Panc1 (cell line): ENCODE measurements at regions not wholly inside any gene's neighbourhood (a gene's known extent, or its start where the extent isn't known, plus 50 kb on each side); places are given as distances from the start of the nearest gene placed in this dataset.

Source experiments
- ATAC-seq: fragments of 200-7000 bp; cut with Tn5 transposase; 2 replicates; pipeline ENCODE4 v1.9.1; 2020; ENCODE audit warnings: mild to moderate bottlenecking, moderate library complexity
- BruUV-seq: library from RNA; stranded (reverse); fragments of 400-500 nt; replicated peaks from 2 replicates; lab custom pipeline; 2021; lab: Mats Ljungman, UMichigan
- CTCF ChIA-PET: fragments of 300-600 bp; sonication (Branson Sonifier 250); formaldehyde crosslinking; loops from one replicate; lab custom pipeline; 2022; ENCODE audit warnings: antibody characterized with exemption; lab: Charles Lee
- POLR2A ChIA-PET: fragments of 300-600 bp; sonication (Branson Sonifier 250); formaldehyde crosslinking; loops from one replicate; lab custom pipeline; 2022; ENCODE audit warnings: antibody characterized with exemption; lab: Charles Lee
- DNase-seq: peaks from one replicate; pipeline ENCODE4 v3.0.0-alpha.2; 2010; ENCODE audit warnings: low read depth, low spot score
- H3K27ac ChIP-seq: 2 replicates; pipeline ENCODE4 v1.5.1; 2011; ENCODE audit warnings: mild to moderate bottlenecking, low read length, inconsistent platforms
- H3K27me3 ChIP-seq: fragments of 200-500 bp; sonication (Bioruptor generic); 2 replicates; pipeline ENCODE4 v1.6.0; 2014; ENCODE audit warnings: low read length, inconsistent platforms; ENCODE audit not compliant: control insufficient read depth, insufficient read depth
- H3K36me3 ChIP-seq: fragments of 200-500 bp; sonication (Bioruptor generic); 2 replicates; pipeline ENCODE4 v1.5.1; 2014; ENCODE audit warnings: inconsistent platforms, mild to moderate bottlenecking, low read length, moderate library complexity; ENCODE audit not compliant: control insufficient read depth, insufficient read depth
- H3K4me1 ChIP-seq: 2 replicates; pipeline ENCODE4 v1.5.1; 2011; ENCODE audit warnings: inconsistent platforms, mild to moderate bottlenecking, low read length, moderate library complexity; ENCODE audit not compliant: control insufficient read depth, insufficient read depth
- H3K4me3 ChIP-seq, 2 experiments: 2 replicates each; pipeline ENCODE4 v1.5.1; 2011 to 2012; ENCODE audit warnings: low read depth in 2 of 2, low read length in 2 of 2, mild to moderate bottlenecking in 2 of 2, inconsistent platforms in 1 of 2, moderate library complexity in 1 of 2
- H3K9me3 ChIP-seq: fragments of 200-500 bp; sonication (Bioruptor generic); 2 replicates; pipeline ENCODE4 v1.5.1; 2014; ENCODE audit warnings: low read depth, mild to moderate bottlenecking, inconsistent platforms, low read length, moderate library complexity; ENCODE audit not compliant: control insufficient read depth, insufficient read depth
- CTCF ChIP-seq: fragments of 450-650 bp; IDR thresholded peaks from 2 replicates; pipeline ENCODE4 v1.5.1; 2017; ENCODE audit warnings: mild to moderate bottlenecking
- POLR2AphosphoS5 ChIP-seq: IDR thresholded peaks from 2 replicates; pipeline ENCODE4 v1.6.1; 2012; ENCODE audit warnings: mild to moderate bottlenecking, low read depth, low read length, moderate library complexity
- REST ChIP-seq, 2 experiments: IDR thresholded peaks; 2 replicates each; pipeline ENCODE4 v1.6.1; 2011 to 2012; ENCODE audit warnings: low read depth in 2 of 2, control low read depth in 1 of 2, low read length in 1 of 2, mild to moderate bottlenecking in 1 of 2, moderate library complexity in 1 of 2; ENCODE audit not compliant: insufficient read depth in 1 of 2
- SIN3A ChIP-seq: IDR thresholded peaks from 2 replicates; pipeline ENCODE4 v1.6.1; 2012; ENCODE audit warnings: low read depth, mild to moderate bottlenecking, low read length, moderate library complexity, borderline replicate concordance; ENCODE audit not compliant: insufficient read depth
- TCF7L2 ChIP-seq: IDR thresholded peaks from 2 replicates; pipeline ENCODE4 v1.6.1; 2011; ENCODE audit warnings: mild to moderate bottlenecking, low read depth, low read length, inconsistent platforms
- in situ Hi-C: cut with HindIII; loops from 2 replicates; pipeline ENCODE4 v1.10.0; 2016; ENCODE audit warnings: low sequenced_read_pairs, low pct_unique_long_range_greater_than_20kb
- intact Hi-C: fragments of 100-400 bp; cut with micrococcal nuclease; formaldehyde crosslinking; loops from one replicate; pipeline ENCODE4 v1.10.0; 2022; ENCODE audit not compliant: unreplicated experiment

- TF ChIP-seq POLR2AphosphoS5 (no peak), TCF7L2 (no peak), REST (IDR thresholded peaks at IDR 0.05; ENCODE audit: insufficient read depth in 1 of 2, low read depth in 2 of 2, low read length in 1 of 2) (no peak), CTCF (no peak), SIN3A (no peak)
- no peaks in the 10 kb centered on the region for H3K9me3 ChIP-seq
These were observed 108.8 kb upstream of the MAGI3 start for GRCh38 chr1:113281550-113281949.

GRCh38 chr1:113282008-113282892 is 108.1 kb upstream of the MAGI3 start:
- POLR2A ChIA-PET: no interaction called here
- H3K36me3 ChIP-seq: no peaks in the 10 kb centered on the region
- peaks cover 5% of the 10 kb centered on the region; the same call in 1 of the 2 replicates for H3K27me3 ChIP-seq
- H3K4me3 ChIP-seq: no peak overlapping the region
- DNase-seq (no peak), ATAC-seq (no peak)
- in situ Hi-C loops (no loop called here), intact Hi-C loops (no loop called here)
- CTCF ChIA-PET: no interaction called here
- no TSS peak for BruUV-seq
- H3K4me1 ChIP-seq: no peaks in the 10 kb centered on the region
- H3K9me3 ChIP-seq: no peaks in the 10 kb centered on the region
- H3K27ac ChIP-seq: no peak overlapping the region
- TF ChIP-seq TCF7L2: no peak
- TF ChIP-seq POLR2AphosphoS5: no peak
- no peak for TF ChIP-seq SIN3A
- TF ChIP-seq REST (IDR thresholded peaks at IDR 0.05; ENCODE audit: insufficient read depth in 1 of 2, low read depth in 2 of 2, low read length in 1 of 2): no peak
- TF ChIP-seq CTCF: no peak

More at GRCh38 chr1:113281550-113281949, 108.8 kb upstream of the MAGI3 start:
- Histone ChIP-seq H3K27me3 (peaks cover 5% of the 10 kb centered on the region; the same call in 1 of the 2 replicates), H3K27ac (no peak overlapping the region), H3K36me3 (no peaks in the 10 kb centered on the region), H3K4me3 (no peak overlapping the region), H3K4me1 (no peaks in the 10 kb centered on the region)
- POLR2A ChIA-PET: no interaction called here
- in situ Hi-C loops: no loop called here
- CTCF ChIA-PET: no interaction called here
- intact Hi-C loops: no loop called here
- ATAC-seq: no peak
- no TSS peak for BruUV-seq
- DNase-seq: no peak
